ENCODE measurements at regions not wholly inside any gene's neighbourhood (a gene's known extent, or its start where the extent isn't known, plus 50 kb on each side); places are given as distances from the start of the nearest gene placed in this dataset.

- TF ChIP-seq CTCF (conservative IDR thresholded peaks at IDR 0.05; ENCODE audit: low read length) (no peak), EZH2phosphoT487 (IDR thresholded peaks at IDR 0.05; ENCODE audit: borderline replicate concordance, low read depth, low read length) (no peak)
Observed at GRCh38 chr1:88490676-88491075, 193.4 kb upstream of the PKN2 start.

Data from OCI-LY7 (cell line).